GM06990 (cell line): ENCODE measurements at regions not wholly inside any gene's neighbourhood (a gene's known extent, or its start where the extent isn't known, plus 50 kb on each side); places are given as distances from the start of the nearest gene placed in this dataset.
"Not testable (repeated sequence)": the region's sequence is repeated elsewhere in the genome, so short reads cannot be mapped to it uniquely, and the experiment has no call there.

Experiments used
- DNase-seq: peaks from one replicate; pipeline ENCODE4 v3.0.0-alpha.2; 2011; ENCODE audit not compliant: insufficient read length; ENCODE audit errors: extremely low read depth
- H3K27me3 ChIP-seq: replicated peaks from 2 replicates; pipeline ENCODE4 v1.6.0; 2011; ENCODE audit warnings: low read length; ENCODE audit not compliant: control insufficient read depth, insufficient read depth
- H3K36me3 ChIP-seq: 2 replicates; pipeline ENCODE4 v1.5.1; 2011; ENCODE audit warnings: low read length; ENCODE audit not compliant: control insufficient read depth, insufficient read depth
- H3K4me3 ChIP-seq: replicated peaks from 2 replicates; pipeline ENCODE4 v1.5.1; 2011; ENCODE audit warnings: low read depth, mild to moderate bottlenecking, control low read depth, low read length
- TF ChIP-seq, protein P1 (sequence below): IDR thresholded peaks from 2 replicates; pipeline ENCODE4 v1.5.1; 2011; ENCODE audit warnings: low read length, control low read depth, mild to moderate bottlenecking, inconsistent platforms; ENCODE audit not compliant: insufficient read depth, poor library complexity, severe bottlenecking

DNA sequence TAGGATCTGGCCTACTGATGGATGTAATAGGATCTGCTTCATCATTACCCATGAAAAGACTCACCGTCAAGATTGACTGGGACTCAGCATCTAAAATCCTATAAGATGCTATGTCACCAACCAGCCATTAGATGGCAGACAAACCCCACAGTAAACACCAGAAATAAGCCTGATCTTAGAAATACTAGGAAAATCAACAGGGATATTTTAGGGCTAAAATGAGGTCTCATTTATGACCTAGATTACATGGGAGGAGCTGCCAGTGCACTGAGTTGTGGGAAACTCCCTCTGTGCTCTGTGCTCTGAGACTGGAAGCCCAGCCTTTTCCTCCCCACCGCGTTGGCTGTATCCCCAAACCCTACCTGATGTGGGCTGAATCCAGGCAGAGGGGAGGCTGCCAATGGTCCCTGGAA lies 1335.8 kb downstream of the RPIA start:
- H3K27me3 ChIP-seq, H3K4me3 ChIP-seq, H3K36me3 ChIP-seq, DNase-seq: not testable (repeated sequence)
- TF ChIP-seq, protein P1, sequence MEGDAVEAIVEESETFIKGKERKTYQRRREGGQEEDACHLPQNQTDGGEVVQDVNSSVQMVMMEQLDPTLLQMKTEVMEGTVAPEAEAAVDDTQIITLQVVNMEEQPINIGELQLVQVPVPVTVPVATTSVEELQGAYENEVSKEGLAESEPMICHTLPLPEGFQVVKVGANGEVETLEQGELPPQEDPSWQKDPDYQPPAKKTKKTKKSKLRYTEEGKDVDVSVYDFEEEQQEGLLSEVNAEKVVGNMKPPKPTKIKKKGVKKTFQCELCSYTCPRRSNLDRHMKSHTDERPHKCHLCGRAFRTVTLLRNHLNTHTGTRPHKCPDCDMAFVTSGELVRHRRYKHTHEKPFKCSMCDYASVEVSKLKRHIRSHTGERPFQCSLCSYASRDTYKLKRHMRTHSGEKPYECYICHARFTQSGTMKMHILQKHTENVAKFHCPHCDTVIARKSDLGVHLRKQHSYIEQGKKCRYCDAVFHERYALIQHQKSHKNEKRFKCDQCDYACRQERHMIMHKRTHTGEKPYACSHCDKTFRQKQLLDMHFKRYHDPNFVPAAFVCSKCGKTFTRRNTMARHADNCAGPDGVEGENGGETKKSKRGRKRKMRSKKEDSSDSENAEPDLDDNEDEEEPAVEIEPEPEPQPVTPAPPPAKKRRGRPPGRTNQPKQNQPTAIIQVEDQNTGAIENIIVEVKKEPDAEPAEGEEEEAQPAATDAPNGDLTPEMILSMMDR = peak; percentile 22

DNA sequence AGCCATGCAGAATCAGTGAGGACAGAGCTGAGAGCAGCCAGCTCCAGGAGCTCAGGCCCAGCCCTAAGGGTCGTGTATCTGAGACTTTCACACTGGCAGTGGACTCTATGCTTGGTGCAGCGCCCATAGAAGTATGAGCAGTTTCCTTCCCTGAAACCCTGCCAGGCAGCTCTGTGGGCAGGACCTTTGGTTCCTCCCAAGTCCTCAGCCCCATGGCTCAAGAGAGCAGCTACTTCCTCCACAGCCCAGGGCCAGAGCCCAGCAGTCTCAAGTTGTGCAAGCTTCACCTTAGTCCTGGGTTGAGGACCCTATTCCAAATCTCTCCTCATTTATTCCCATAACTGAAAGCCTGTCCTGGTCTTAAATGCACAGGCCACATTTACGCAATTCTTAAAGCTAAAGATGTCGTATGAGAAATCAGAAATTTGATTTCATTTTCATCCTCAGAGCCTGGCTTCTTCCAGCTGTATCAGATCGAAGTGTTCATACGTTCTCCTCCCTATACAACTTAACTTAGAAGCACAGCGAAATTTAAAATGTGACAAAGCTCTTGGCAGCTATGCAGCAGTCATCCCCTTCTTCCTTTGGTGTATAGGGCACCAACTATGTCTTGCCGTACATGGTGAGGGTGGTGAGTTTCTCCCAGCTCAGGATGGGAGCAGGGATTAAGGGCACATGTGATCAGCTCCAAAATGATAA lies 1337.1 kb downstream of the RPIA start:
- DNase-seq, H3K36me3 ChIP-seq, H3K27me3 ChIP-seq, H3K4me3 ChIP-seq: not testable (repeated sequence)

DNA sequence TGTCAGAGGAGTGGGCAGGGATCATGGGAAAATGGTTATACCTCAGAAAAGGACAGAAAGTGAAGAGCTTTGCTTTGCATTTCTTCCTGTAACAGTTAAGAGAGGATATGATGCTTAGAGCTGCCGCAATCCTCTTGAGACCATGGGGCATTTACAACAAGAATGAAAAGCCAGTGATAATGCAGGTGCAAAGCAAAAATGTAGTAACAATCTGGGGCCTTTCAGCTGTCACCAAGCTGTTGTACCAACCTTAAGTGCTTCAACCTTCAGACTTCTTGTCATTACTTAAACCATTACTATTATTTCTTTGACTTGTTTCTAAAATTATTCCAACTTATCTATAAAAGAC lies 1337.6 kb downstream of the RPIA start:
- DNase-seq, H3K4me3 ChIP-seq, H3K27me3 ChIP-seq, H3K36me3 ChIP-seq: not testable (repeated sequence)

DNA sequence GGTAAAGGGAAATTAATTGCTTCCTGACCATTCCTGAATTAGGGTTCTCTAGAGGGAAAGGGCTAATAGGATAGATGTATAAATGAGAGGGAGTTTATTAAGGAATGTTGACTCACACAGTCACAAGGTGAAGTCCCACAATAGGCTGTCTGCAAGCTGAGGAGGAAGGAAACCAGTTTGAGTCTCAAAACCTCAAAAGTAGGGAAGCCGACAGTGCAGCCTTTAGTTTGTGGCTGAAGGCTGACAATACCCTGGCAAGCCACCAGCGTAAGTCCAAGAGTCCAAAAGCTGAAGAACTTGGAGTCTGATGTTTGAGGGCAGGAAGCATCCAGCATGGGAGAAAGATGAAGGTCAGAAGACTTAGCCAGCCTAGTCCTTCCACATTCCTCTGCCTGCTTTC lies 1340.8 kb downstream of the RPIA start:
- H3K4me3 ChIP-seq, H3K27me3 ChIP-seq, H3K36me3 ChIP-seq, DNase-seq: not testable (repeated sequence)

DNA sequence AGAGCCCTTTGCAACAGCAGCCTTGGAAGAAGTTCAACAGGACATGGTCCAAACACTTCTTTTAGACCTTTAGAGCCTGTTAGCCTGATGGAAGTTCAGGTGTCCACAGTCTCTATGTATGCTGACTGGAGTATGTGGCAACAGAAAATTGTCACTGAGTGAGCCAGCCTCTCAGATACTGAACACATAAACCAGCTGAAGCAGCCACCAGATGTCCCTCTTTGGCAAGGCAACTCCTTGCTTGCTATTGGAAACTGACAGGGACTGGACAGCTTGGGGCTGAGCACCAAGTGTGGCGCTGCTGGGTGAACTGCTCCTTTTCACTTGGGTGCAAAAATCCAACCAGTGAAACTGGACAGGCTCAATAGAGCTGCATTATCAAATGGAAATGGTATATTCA lies 1344.9 kb downstream of the RPIA start:
- TF ChIP-seq, protein P1 = peak; percentile 14
- DNase-seq, H3K4me3 ChIP-seq, H3K27me3 ChIP-seq, H3K36me3 ChIP-seq: not testable (repeated sequence)

DNA sequence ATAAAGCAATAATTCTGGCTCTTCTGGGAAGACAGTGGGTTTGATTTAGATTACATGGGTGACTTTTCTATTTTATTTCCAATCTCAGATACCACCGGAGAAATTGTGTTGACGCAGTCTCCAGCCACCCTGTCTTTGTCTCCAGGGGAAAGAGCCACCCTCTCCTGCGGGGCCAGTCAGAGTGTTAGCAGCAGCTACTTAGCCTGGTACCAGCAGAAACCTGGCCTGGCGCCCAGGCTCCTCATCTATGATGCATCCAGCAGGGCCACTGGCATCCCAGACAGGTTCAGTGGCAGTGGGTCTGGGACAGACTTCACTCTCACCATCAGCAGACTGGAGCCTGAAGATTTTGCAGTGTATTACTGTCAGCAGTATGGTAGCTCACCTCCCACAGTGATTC lies 1347.6 kb downstream of the RPIA start:
- H3K27me3 ChIP-seq, H3K36me3 ChIP-seq, DNase-seq, H3K4me3 ChIP-seq: not testable (repeated sequence)

DNA sequence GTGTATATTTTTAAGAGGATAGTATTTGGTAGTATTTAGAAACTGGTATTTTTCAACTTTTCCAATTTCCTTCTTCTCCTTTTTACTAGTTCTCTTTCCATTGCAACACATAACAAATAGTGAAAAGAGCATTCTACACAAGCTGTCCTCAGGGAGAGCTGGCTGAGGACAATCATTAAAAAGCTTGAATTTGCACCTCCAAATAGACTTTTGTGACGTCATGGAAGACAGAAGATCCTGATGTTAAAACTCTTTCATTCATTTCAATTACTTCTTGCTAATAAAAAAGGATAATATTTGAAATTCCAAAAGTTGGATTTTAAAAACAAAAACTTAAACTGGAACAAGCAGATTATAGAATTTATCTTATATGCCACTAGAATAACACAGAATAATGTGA lies 1356.3 kb downstream of the RPIA start:
- not testable (repeated sequence) for H3K27me3 ChIP-seq, H3K4me3 ChIP-seq, DNase-seq, H3K36me3 ChIP-seq

DNA sequence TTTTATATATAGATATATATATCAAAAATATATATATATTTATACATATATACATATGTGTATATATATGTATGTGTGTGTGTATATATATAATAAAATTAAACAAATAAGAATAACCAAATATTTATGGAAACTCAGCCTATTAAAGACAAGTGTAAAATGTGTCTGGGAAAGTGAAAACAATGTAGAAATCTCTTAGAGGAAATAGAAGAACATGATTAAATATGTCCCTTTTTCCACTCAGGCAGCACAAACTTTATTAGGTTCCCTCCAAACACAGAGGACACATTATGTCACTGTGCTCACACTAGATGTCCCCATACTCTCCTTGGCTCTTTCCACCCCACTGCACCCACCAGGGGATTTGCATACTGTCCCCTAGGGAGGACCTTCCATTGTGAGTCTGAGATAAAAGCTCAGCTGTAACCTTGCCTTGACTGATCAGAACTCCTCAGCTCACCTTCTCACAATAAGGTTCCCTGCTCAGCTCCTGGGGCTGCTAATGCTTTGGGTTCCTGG lies 1360.7 kb downstream of the RPIA start:
- DNase-seq, H3K27me3 ChIP-seq, H3K36me3 ChIP-seq, H3K4me3 ChIP-seq: not testable (repeated sequence)

DNA sequence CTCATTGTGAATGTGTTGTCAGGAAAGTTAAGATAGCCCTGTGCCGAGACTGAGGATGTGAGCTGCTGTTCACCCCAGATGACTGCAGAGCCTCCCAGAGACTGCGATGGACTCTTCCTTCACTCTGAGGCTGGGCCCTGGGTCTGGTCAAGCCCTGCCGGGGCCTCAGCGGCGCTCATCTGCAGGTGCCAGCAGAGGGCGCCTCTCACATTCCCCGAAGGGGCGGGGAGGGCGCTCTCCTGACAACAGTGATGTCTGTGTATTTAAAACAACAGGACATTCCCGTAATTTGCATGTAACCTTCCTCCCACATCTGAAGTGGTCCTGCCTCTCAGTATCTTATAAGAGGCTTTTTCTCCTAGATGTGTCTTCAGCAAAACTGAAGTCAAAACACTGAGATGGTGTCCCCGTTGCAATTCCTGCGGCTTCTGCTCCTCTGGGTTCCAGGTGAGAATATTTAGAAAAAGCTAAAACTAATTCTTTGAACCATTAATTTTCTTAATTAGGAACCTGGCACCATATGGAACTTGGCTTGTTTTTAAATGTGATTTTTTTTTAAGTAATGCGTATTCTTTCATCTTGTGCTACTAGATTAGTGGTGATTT lies 1377.9 kb downstream of the RPIA start:
- Histone ChIP-seq H3K36me3 (no peaks in the 10 kb centered on the region), H3K27me3 (no peaks in the 10 kb centered on the region), H3K4me3 (no peak overlapping the region)
- peak; percentile 15 for DNase-seq
- TF ChIP-seq, protein P1 = peak; percentile 96
